Skin epidermis (tissue), 12 donors: ENCODE measurements at regions not wholly inside any gene's neighbourhood (a gene's known extent, or its start where the extent isn't known, plus 50 kb on each side); places are given as distances from the start of the nearest gene placed in this dataset.
A peak's percentile ranks its signal among the peaks of the same experiment; 100 is the strongest.

Source experiments
- H3K27ac ChIP-seq, 21 experiments: fragments of 200-600 bp; sonication (generic) in 11 of 21; one replicate each; pipeline ENCODE4 v1.5.0; 2020; ENCODE audit warnings: mild to moderate bottlenecking in 3 of 21, inconsistent platforms in 2 of 21, moderate library complexity in 2 of 21
- H3K4me3 ChIP-seq, 7 experiments: fragments of 200-600 bp; sonication (generic) in 2 of 7; one replicate each; pipeline ENCODE4 v1.5.0; 2020; ENCODE audit warnings: inconsistent platforms in 2 of 7, mild to moderate bottlenecking in 2 of 7, moderate library complexity in 1 of 7

DNA sequence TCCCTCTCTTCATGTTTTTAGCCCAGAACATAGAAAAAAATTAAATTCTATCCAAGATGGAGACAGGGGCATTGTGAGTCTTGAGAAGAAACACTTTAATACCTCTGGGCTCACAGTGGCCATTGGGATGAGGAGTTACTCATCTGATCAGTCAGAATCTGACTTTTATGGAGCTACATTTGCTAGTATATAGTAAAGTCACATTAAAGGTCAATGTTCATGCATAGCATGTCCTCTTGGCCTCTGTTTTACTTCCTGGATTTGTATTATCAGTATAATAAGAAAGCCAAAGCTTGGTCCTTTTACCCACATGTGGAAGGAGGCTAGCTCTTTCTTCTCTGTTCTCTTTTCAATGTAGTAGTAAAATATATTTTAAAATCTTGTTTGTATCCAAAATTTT, 93.6 kb upstream of the CNOT2 start:
- no peak overlapping the region for H3K4me3 ChIP-seq
- no peak overlapping the region for H3K27ac ChIP-seq

GRCh38 chr12:70150230-70150629, 93.0 kb upstream of the CNOT2 start:
- Histone ChIP-seq H3K27ac (no peak overlapping the region), H3K4me3 (no peak overlapping the region)

- no peak overlapping the region for H3K27ac ChIP-seq
- H3K4me3 ChIP-seq: no peak overlapping the region
Observed at GRCh38 chr12:70151993-70152392, 91.2 kb upstream of the CNOT2 start.

DNA sequence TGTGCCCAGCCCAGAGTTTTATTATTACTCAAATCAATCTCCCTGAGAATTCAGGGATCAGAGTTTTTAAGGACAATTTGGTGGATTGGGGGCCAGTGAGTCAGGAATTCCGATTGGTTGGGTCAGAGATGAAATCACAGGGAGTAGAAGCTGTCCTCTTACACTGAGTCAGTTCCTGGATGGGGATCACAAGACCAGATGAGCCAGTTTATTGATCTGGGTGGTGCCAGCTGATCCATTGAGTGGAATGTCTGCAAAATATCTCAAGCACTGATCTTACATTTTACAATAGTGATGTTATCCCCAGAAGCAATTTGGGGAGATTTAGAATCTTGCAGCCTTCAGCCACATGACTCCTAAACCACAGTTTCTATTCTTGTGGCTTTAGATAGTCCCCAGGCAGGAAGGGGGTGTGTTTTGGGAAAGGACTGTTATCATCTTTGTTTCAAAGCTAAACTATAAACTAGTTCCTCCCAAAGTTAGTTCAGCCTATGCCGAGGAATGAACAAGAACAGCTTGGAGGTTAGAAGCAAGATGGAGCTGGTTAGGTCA, 89.1 kb upstream of the CNOT2 start:
- H3K27ac ChIP-seq: no peak overlapping the region
- no peak overlapping the region for H3K4me3 ChIP-seq

DNA sequence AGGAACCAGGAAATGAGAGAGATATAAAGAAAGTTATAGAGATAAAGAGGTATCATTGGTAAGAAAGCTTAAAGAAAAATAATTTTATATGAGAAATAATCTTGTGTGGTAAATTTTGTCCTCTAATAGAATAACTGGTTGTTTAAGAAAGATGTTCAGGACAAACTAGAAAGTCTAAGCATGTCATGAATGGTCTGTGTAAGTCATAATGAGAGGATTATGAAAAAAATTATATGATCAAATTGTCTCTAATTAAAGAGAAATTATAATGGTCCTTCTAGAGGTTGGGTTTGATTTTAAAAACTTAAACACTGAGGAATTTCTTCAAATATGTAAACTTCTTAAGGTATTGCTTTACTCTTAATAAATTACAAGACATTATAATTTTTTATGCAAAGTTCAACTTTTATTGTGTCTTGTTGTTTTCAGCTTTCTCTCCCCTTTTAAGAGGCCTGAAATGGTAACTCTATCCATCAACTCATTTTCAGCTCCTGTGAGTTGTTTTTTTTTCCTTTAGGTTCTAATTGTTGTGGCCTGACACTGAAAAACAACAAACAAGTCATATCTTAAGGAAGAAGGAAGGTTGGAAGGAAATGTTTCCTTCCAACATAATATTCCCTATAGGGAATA, 88.2 kb upstream of the CNOT2 start:
- Histone ChIP-seq H3K27ac (no peak overlapping the region), H3K4me3 (no peak overlapping the region)

DNA sequence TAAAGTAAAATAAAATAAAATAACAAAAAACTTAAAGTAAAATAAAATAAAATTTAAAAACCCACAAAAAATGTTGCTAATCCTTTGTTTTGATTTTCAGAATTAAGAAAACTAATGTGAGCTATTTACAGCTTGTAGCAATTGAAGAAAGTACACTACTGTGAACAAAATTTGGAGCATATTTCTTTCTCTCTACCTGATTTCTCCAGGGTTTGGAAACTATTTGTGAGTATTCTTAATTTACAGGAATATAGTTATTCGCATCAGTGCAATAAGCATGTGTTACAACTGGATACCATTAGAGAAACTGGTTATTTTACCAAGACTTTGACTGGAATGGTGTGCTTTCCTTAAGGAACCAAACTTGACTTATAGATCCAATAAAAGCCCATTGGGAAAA, 86.1 kb upstream of the CNOT2 start:
- H3K27ac ChIP-seq: no peak overlapping the region

DNA sequence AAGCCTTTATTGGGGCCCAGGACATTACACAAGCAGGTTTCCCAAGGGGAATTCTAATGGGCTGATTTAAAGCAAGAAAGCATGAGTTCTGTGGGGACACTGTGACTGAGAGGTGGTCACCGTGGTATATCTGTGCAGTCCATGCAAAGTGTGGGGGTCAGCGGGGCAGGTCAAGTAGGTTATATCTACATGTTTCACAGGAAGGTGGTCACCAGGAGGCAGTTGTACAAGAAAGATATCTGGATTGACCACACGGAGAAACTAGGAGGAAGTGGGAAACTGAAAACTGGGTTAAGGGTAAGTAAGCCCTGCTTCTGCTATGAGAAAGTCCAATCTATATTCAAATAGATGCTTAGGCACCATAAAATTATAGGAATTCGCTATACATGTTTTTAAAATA, 77.8 kb upstream of the CNOT2 start:
- no peak overlapping the region for H3K27ac ChIP-seq
- H3K4me3 ChIP-seq: no peak overlapping the region

More for the DNA sequence above, 86.1 kb upstream of the CNOT2 start:
- no peak overlapping the region for H3K4me3 ChIP-seq

GRCh38 chr12:70176290-70176689, 66.9 kb upstream of the CNOT2 start:
- no peak overlapping the region for H3K27ac ChIP-seq
- no peak overlapping the region for H3K4me3 ChIP-seq

DNA sequence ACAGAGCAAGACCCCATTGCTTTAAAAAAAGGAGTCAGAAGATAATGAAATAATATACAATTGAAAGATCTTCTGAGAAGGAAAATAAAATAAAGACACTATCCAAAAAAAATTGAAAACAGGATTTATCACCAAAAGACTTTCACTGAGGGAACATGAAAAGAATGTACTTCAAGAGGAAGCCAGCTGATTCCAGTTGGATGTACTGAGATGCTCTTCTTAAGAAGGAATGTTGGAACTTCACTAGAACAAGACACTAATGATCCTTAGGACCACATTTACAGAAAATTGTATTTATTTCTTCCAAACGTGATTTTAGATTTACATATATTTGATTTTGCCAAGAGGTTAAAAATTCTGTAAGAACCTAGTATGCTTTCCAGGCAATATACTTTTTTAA, 65.6 kb upstream of the CNOT2 start:
- H3K4me3 ChIP-seq: no peak overlapping the region
- peak overlapping the region in 2 of 21 experiments; percentile 18 to 25 for H3K27ac ChIP-seq

DNA sequence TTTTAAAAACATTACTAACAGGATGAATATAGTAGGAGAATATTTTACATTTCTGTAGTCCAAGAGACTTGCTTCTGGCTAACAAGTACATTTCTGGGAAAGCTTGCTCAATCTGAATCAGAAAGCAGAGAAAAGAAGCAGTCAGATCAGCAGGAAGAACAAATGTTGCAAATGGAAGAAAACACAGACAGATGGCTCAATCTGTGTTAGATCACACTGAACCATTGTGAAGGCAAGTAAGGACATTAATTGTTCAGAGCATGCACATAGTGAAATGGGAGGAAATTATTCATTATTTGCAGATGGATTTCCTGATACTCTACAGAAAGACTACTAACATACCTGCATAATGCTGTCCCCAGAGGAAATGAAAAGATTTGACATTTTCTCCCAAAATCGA, 65.2 kb upstream of the CNOT2 start:
- Histone ChIP-seq H3K27ac (peak overlapping the region in 2 of 21 experiments; percentile 25 to 54), H3K4me3 (no peak overlapping the region)

DNA sequence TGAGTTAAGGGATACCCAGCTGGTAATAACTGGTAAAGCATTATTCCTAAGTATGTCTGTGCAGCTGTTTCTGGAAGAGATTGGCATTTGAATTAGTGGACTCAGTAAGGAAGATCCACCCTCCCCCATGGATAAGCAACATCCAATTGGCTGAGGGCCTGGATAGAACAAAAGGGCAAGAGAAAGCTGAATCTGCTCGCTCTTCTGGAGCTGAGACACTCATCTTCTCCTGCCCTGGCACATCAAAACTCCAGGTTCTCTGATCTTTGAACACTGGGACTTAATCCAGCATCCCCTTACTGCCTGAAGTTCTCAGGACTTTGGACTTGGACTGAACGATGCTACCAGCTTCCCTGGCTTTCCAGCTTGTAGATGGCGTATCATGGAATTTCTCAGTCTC, 63.1 kb upstream of the CNOT2 start:
- Histone ChIP-seq H3K27ac (no peak overlapping the region), H3K4me3 (no peak overlapping the region)

DNA sequence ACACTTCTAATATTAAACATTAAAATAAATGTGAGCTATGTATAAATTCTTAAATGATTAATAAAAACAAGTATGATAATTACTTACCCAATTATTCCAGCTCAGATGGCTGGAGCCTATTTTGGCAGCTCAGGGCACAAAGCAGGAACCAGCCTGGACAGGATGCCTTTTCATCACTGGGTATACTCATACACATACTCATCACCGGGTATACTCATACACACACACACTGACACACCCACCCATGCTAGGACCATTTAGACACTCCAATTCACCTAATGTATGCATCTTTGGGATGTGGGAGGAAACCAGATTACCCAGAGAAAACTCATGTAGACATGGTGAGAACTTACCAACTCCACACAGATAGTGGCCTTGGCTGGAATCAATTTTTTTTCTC, 57.9 kb upstream of the CNOT2 start:
- H3K4me3 ChIP-seq: no peak overlapping the region

DNA sequence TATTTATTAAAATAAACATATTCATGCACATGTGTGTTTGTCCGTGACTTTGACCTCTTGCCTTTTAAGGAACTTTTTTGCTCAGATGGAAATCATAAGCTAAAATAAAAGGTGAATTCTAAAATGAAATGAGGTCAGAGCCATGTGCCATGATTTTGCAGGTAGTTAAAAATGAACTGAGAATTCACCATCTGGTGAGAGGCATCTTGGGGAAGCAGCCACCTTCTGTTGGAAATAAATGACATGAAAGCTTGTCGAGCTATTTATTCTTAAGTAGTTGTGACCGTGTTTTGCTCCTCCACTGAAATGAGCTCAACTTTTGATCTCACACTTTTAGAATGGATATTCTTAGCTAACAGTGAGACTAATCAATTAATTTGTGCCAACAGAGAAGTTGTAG, 56.8 kb upstream of the CNOT2 start:
- H3K4me3 ChIP-seq: no peak overlapping the region
- H3K27ac ChIP-seq: no peak overlapping the region

More for the DNA sequence above, 57.9 kb upstream of the CNOT2 start:
- H3K27ac ChIP-seq: no peak overlapping the region

- Histone ChIP-seq H3K27ac (no peak overlapping the region), H3K4me3 (no peak overlapping the region)
Observed at GRCh38 chr12:70190262-70191010, 52.8 kb upstream of the CNOT2 start.
